Lower leg skin (tissue), 4 donors: ENCODE measurements at regions not wholly inside any gene's neighbourhood (a gene's known extent, or its start where the extent isn't known, plus 50 kb on each side); places are given as distances from the start of the nearest gene placed in this dataset.

Experiments
- DNase-seq, 2 donors: peaks; one replicate each; pipeline ENCODE4 v3.0.0-alpha.2; 2019; ENCODE audit warnings: low spot score in 2 of 2
- H3K4me3 ChIP-seq: fragments of 200-600 bp; sonication (generic); 2 replicates; pipeline ENCODE4 v1.5.1; 2017; ENCODE audit warnings: mild to moderate bottlenecking, low read depth; ENCODE audit not compliant: poor library complexity, severe bottlenecking
- CTCF ChIP-seq, 3 donors: fragments of 450-650 bp; IDR thresholded peaks; one replicate each; pipeline ENCODE4 v1.5.1; 2016; ENCODE audit warnings: antibody characterized with exemption in 3 of 3, mild to moderate bottlenecking in 3 of 3, moderate library complexity in 2 of 3
- POLR2A ChIP-seq, 2 donors: fragments of 450-650 bp; IDR thresholded peaks; one replicate each; pipeline ENCODE4 v1.6.1; 2016 to 2017; ENCODE audit warnings: antibody characterized with exemption in 2 of 2, mild to moderate bottlenecking in 1 of 2, moderate library complexity in 1 of 2
- WGBS, 2 donors: methylation state at CpG; one replicate each; pipeline ENCODE4 v1.1.5; 2018; 5-methylcytosine and 5-hydroxymethylcytosine counted together
- intact Hi-C: fragments of 100-400 bp; cut with DNase I; formaldehyde crosslinking; loops from one replicate; pipeline ENCODE4 v1.15.0; 2023; ENCODE audit warnings: low total_unique reads

- DNase-seq, result peak in 1 of 2 donors; percentile 28
- no peak for TF ChIP-seq CTCF (IDR thresholded peaks at IDR 0.05)
- no peak for TF ChIP-seq POLR2A (IDR thresholded peaks at IDR 0.05)
- 31 to 37% methylated on average over 11 of the region's 11 CpGs for WGBS, 2 donors
- intact Hi-C loops, result no loop called here
- H3K4me3 ChIP-seq, result no peak overlapping the region
Observed at GRCh38 chr7:68014031-68014736, 1017.6 kb downstream of the TYW1 start.

DNA sequence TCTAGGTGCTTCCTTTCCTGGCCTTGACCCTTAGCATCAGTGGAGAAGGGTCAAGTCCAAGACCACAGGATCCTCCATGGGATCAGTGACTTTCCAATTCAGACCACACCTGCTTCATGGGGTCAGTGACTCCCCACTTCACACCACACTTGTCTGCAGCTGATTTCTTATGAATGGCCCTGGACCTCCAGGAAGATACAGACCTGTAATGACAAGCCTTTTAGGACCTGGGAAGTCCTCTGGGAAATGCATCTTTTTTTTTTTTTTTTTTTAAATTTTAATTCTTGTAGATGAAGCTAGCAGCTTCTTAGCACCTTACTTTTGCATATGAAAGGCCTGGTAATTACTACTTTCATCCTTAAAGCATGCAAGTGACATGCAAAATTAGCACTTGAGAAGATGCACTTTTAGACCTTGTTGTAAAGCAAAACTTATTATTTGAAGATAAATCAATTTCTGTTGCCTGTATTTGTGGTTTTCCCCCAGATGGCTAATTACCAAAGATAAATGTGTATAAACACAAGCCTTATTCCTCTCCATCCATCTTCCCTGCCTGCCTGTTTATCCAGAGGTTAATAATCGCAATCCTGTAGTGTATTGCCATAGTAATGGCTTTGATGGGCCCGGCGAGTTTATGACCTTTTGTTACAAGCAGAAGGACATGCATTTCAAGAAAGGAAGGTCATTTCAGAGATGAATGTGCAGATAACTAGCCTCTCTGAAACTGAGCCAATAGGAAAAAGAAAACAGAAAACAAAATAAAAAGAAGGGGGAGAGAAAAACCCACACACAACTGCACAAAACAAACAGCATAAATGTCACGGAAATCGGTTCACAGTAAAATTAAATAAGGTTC is 1018.7 kb downstream of the TYW1 start:
- 64 to 74% methylated on average over 5 of the region's 5 CpGs for WGBS, 2 donors
- H3K4me3 ChIP-seq, result no peak overlapping the region
- DNase-seq, result no peak
- intact Hi-C loops, result no loop called here
- TF ChIP-seq CTCF (IDR thresholded peaks at IDR 0.05), result no peak
- no peak for TF ChIP-seq POLR2A (IDR thresholded peaks at IDR 0.05)

DNA sequence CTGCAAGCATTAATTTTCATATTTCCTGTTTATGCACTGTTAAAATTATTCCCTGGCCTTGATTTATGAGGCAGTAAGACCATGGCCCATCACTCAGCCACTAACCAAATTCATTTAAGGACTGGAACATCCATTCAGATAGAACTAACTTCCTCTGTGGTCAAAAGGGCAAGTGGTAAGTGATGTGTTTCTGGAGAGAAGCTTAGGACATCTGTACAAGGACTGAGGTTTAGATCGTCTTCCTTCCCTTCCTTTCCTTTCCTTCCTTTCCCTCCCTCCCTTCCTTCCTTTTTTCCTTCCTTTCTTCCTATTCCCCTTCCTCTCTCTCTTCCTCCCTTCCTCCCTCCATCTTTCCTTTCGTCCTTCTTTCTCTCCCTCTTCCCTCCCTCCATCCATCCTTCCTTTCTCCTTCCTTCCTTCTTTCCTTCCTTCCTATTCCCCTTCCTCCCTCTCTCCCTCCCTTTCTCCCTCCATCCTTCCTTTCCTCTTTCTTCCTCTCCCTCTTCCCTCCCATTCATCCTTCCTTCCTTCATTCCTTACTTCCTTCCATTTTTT is 1019.4 kb downstream of the TYW1 start:
- WGBS, 2 donors, result 52 to 61% methylated on average over 2 of the region's 2 CpGs
- intact Hi-C loops, result no loop called here
- no peak for DNase-seq
- TF ChIP-seq CTCF (IDR thresholded peaks at IDR 0.05) (no peak), POLR2A (IDR thresholded peaks at IDR 0.05) (no peak)
- no peak overlapping the region for H3K4me3 ChIP-seq

- WGBS, 2 donors, result 79 to 81% methylated on average over 3 of the region's 3 CpGs
- no peak for DNase-seq
- no peak overlapping the region for H3K4me3 ChIP-seq
- TF ChIP-seq POLR2A (IDR thresholded peaks at IDR 0.05) (no peak), CTCF (IDR thresholded peaks at IDR 0.05) (no peak)
- intact Hi-C loops, result no loop called here
Observed at GRCh38 chr7:68020102-68020501, 1023.5 kb downstream of the TYW1 start.

GRCh38 chr7:68025369-68025768 is 1028.7 kb downstream of the TYW1 start:
- intact Hi-C loops, result no loop called here
- no peak for TF ChIP-seq CTCF (IDR thresholded peaks at IDR 0.05)
- no peak for TF ChIP-seq POLR2A (IDR thresholded peaks at IDR 0.05)
- H3K4me3 ChIP-seq, result no peak overlapping the region
- DNase-seq, result peak in 1 of 2 donors; percentile 39
